HEK293T (cell line): ENCODE measurements at regions not wholly inside any gene's neighbourhood (a gene's known extent, or its start where the extent isn't known, plus 50 kb on each side); places are given as distances from the start of the nearest gene placed in this dataset.

Source experiments
- ARNT ChIP-seq: fragments of 450-650 bp; IDR thresholded peaks from 2 replicates; pipeline ENCODE4 v1.6.1; 2017; ENCODE audit warnings: mild to moderate bottlenecking
- BHLHE40 ChIP-seq: fragments of 450-650 bp; IDR thresholded peaks from 2 replicates; pipeline ENCODE4 v1.6.1; 2016; ENCODE audit warnings: mild to moderate bottlenecking, moderate library complexity, borderline replicate concordance
- CTBP1 ChIP-seq: fragments of 450-650 bp; IDR thresholded peaks from 2 replicates; pipeline ENCODE4 v1.6.1; 2016; ENCODE audit warnings: borderline replicate concordance
- ELF4 ChIP-seq: fragments of 450-650 bp; IDR thresholded peaks from 2 replicates; pipeline ENCODE4 v1.6.1; 2017; ENCODE audit warnings: antibody characterized with exemption
- FOXA1 ChIP-seq: fragments of 450-650 bp; IDR thresholded peaks from 2 replicates; pipeline ENCODE4 v1.6.1; 2016; ENCODE audit warnings: mild to moderate bottlenecking
- FOXK2 ChIP-seq: fragments of 450-650 bp; IDR thresholded peaks from 2 replicates; pipeline ENCODE4 v1.6.1; 2016; ENCODE audit warnings: mild to moderate bottlenecking
- HDGF ChIP-seq: fragments of 450-650 bp; IDR thresholded peaks from 2 replicates; pipeline ENCODE4 v1.6.1; 2017; ENCODE audit warnings: antibody characterized with exemption, borderline replicate concordance
- L3MBTL2 ChIP-seq: fragments of 450-650 bp; conservative IDR thresholded peaks from 2 replicates; pipeline ENCODE4 v1.6.1; 2016; ENCODE audit warnings: mild to moderate bottlenecking
- NFRKB ChIP-seq: fragments of 450-650 bp; IDR thresholded peaks from 2 replicates; pipeline ENCODE4 v1.6.1; 2016; ENCODE audit warnings: mild to moderate bottlenecking, moderate library complexity
- PKNOX1 ChIP-seq: fragments of 450-650 bp; IDR thresholded peaks from 2 replicates; pipeline ENCODE4 v1.6.1; 2016
- SP1 ChIP-seq: fragments of 450-650 bp; IDR thresholded peaks from 2 replicates; pipeline ENCODE4 v1.6.1; 2017
- SUZ12 ChIP-seq: fragments of 450-650 bp; IDR thresholded peaks from 2 replicates; pipeline ENCODE4 v1.6.1; 2016; ENCODE audit warnings: mild to moderate bottlenecking
- TARDBP ChIP-seq: fragments of 450-650 bp; IDR thresholded peaks from 2 replicates; pipeline ENCODE4 v1.6.1; 2016
- ZNF384 ChIP-seq: fragments of 450-650 bp; IDR thresholded peaks from 2 replicates; pipeline ENCODE4 v1.6.1; 2016

- TF ChIP-seq HDGF (no peak), FOXK2 (no peak), TARDBP (no peak), SUZ12 (no peak), L3MBTL2 (no peak), NFRKB (no peak), ARNT (no peak), BHLHE40 (no peak), SP1 (no peak), PKNOX1 (no peak), FOXA1 (no peak), ZNF384 (no peak), ELF4 (no peak), CTBP1 (no peak)
These were observed 487.2 kb downstream of the ENC1 start for GRCh38 chr5:74153255-74153790.
